K562 (cell line): ENCODE measurements at regions not wholly inside any gene's neighbourhood (a gene's known extent, or its start where the extent isn't known, plus 50 kb on each side); places are given as distances from the start of the nearest gene placed in this dataset.

Experiments used
- ATAC-seq: fragments of 200-7000 bp; cut with Tn5 transposase; 3 replicates; pipeline ENCODE4 v1.9.1; 2020; ENCODE audit warnings: moderate library complexity
- BruUV-seq: library from RNA; stranded (reverse); fragments of 400-500 nt; replicated peaks from 2 replicates; lab custom pipeline; 2021; lab: Mats Ljungman, UMichigan
- CTCF ChIA-PET: fragments of 300-600 bp; formaldehyde crosslinking; extraction: SDS; loops from one replicate; lab custom pipeline; 2021; ENCODE audit warnings: low intra/inter-chr PET ratio; lab: Yijun Ruan, JAX
- POLR2A ChIA-PET: fragments of 300-600, 350-650 bp; sonication (Branson Sonifier 250); formaldehyde crosslinking; extraction: SDS; loops from one replicate; lab custom pipeline; 2021; ENCODE audit warnings: antibody characterized with exemption, inconsistent platforms; lab: Yijun Ruan, JAX
- DNase-seq, 4 experiments: peaks; one replicate each; pipeline versions ENCODE4 v3.0.0 to v3.0.0-alpha.2; 2011 to 2018; ENCODE audit warnings: low spot score in 3 of 4, mixed read lengths in 3 of 4; ENCODE audit errors: extremely low read depth in 1 of 4
- FAIRE-seq: peaks from 2 replicates; lab custom pipeline; 2011; peaks lifted over from hg19 to GRCh38; lab: Jason Lieb, UNC
- H2AFZ ChIP-seq: 2 replicates; pipeline ENCODE4 v1.6.0; 2011; ENCODE audit warnings: low read depth, low read length, control low read depth, inconsistent platforms
- H3K27ac ChIP-seq: fragments of 200-600 bp; 3 replicates; pipeline ENCODE4 v1.8.0; 2011; ENCODE audit warnings: low read depth, mild to moderate bottlenecking, control low read depth, inconsistent platforms, low read length, moderate library complexity, mixed read lengths; ENCODE audit errors: extremely low read depth
- H3K27me3 ChIP-seq, 2 experiments: fragments of 300-600 bp in 1 of 2; 2 replicates in 1 of 2; 3 replicates in 1 of 2; pipeline versions ENCODE4 v1.6.0 to v1.8.0; 2011; ENCODE audit warnings: inconsistent platforms in 2 of 2, low read length in 2 of 2, mild to moderate bottlenecking in 1 of 2, mixed read lengths in 1 of 2, moderate library complexity in 1 of 2; ENCODE audit not compliant: control insufficient read depth in 2 of 2, insufficient read depth in 2 of 2
- H3K36me3 ChIP-seq: fragments of 300-600 bp; 3 replicates; pipeline ENCODE4 v1.8.0; 2011; ENCODE audit warnings: mild to moderate bottlenecking, low read length, inconsistent platforms; ENCODE audit not compliant: control insufficient read depth, insufficient read depth
- H3K4me1 ChIP-seq, 2 experiments: fragments of 200-600 bp in 1 of 2; replicated peaks in 1 of 2; 2 replicates in 1 of 2; 3 replicates in 1 of 2; pipeline versions ENCODE4 v1.5.1 to v1.8.0; 2011; ENCODE audit warnings: inconsistent platforms in 2 of 2, low read length in 2 of 2, mild to moderate bottlenecking in 1 of 2, mixed read lengths in 1 of 2, moderate library complexity in 1 of 2; ENCODE audit not compliant: control insufficient read depth in 2 of 2, insufficient read depth in 2 of 2
- H3K4me2 ChIP-seq: 2 replicates; pipeline ENCODE4 v1.6.1; 2011; ENCODE audit warnings: low read length, control low read depth, inconsistent platforms, mixed read lengths; ENCODE audit not compliant: insufficient read depth
- H3K4me3 ChIP-seq: fragments of 200-600 bp; sonication (generic), shearing (Covaris generic); 2 replicates; pipeline ENCODE4 v1.5.1; 2016; ENCODE audit warnings: control low read depth, inconsistent platforms
- H3K79me2 ChIP-seq: fragments of 200-600 bp; 3 replicates; pipeline ENCODE4 v1.8.0; 2011; ENCODE audit warnings: low read length, inconsistent platforms; ENCODE audit not compliant: control insufficient read depth, insufficient read depth
- H3K9ac ChIP-seq, 2 experiments: 2 replicates each; pipeline versions ENCODE4 v1.6.0 to v1.6.1; 2011; ENCODE audit warnings: low read depth in 2 of 2, low read length in 2 of 2, control low read depth in 1 of 2, inconsistent platforms in 1 of 2, mild to moderate bottlenecking in 1 of 2, mixed read lengths in 1 of 2; ENCODE audit not compliant: insufficient read depth in 1 of 2
- H3K9me1 ChIP-seq: one replicate; pipeline ENCODE4 v1.6.0; 2011; ENCODE audit warnings: inconsistent platforms, mild to moderate bottlenecking, low read length, moderate library complexity; ENCODE audit not compliant: control insufficient read depth, insufficient read depth
- H3K9me3 ChIP-seq: replicated peaks from 2 replicates; pipeline ENCODE4 v1.5.1; 2011; ENCODE audit warnings: low read depth, low read length, inconsistent platforms; ENCODE audit not compliant: control insufficient read depth, insufficient read depth
- H4K20me1 ChIP-seq: replicated peaks from 2 replicates; pipeline ENCODE4 v1.6.1; 2011; ENCODE audit warnings: low read length, inconsistent platforms, mixed read lengths; ENCODE audit not compliant: control insufficient read depth, insufficient read depth
- BRD4 ChIP-seq: fragments of 200-600 bp; sonication (generic); IDR thresholded peaks from 2 replicates; pipeline ENCODE4 v1.6.1; 2017; ENCODE audit warnings: inconsistent platforms
- CBX8 ChIP-seq: fragments of 200-600 bp; sonication (generic); IDR thresholded peaks from 2 replicates; pipeline ENCODE4 v1.6.1; 2012; ENCODE audit warnings: borderline replicate concordance, mixed run types, low read depth, mild to moderate bottlenecking, moderate library complexity, mixed read lengths, low read length, control low read depth, inconsistent platforms; ENCODE audit not compliant: poor library complexity, severe bottlenecking; ENCODE audit errors: extremely low read depth
- MXI1 ChIP-seq: IDR thresholded peaks from 2 replicates; pipeline ENCODE4 v1.6.1; 2011; ENCODE audit warnings: low read depth, mild to moderate bottlenecking, improper control_type of control experiment, low read length
- NCOA2 ChIP-seq, 2 experiments: fragments of 450-650 bp; IDR thresholded peaks; 2 replicates each; pipeline ENCODE4 v1.6.1; 2018; ENCODE audit warnings: mild to moderate bottlenecking in 2 of 2, moderate library complexity in 1 of 2; ENCODE audit not compliant: partially characterized antibody in 2 of 2
- NFYB ChIP-seq: IDR thresholded peaks from 2 replicates; pipeline ENCODE4 v1.6.1; 2011; ENCODE audit warnings: mild to moderate bottlenecking, moderate library complexity; ENCODE audit not compliant: insufficient read length; ENCODE audit errors: extremely low read depth
- PCBP2 ChIP-seq: fragments of 200-400 bp; formaldehyde crosslinking; IDR thresholded peaks from 2 replicates; pipeline ENCODE4 v1.6.1; 2018; ENCODE audit warnings: low read length, low read depth, mild to moderate bottlenecking, moderate library complexity; ENCODE audit not compliant: poor library complexity, severe bottlenecking
- RUNX1 ChIP-seq: sonication (generic); IDR thresholded peaks from 2 replicates; pipeline ENCODE4 v1.6.1; 2016; ENCODE audit warnings: antibody characterized with exemption, low read depth
- ZBTB8A ChIP-seq: fragments of 450-650 bp; IDR thresholded peaks from 2 replicates; pipeline ENCODE4 v1.6.1; 2018; ENCODE audit warnings: mild to moderate bottlenecking, moderate library complexity; ENCODE audit not compliant: partially characterized antibody
- ZKSCAN1 ChIP-seq: fragments of 150-350 bp; IDR thresholded peaks from 2 replicates; pipeline ENCODE4 v1.6.1; 2016; ENCODE audit warnings: low read depth, low read length
- ZNF146 ChIP-seq: IDR thresholded peaks from one replicate; pipeline ENCODE4 v1.6.1; 2018; ENCODE audit warnings: missing compliant biosample characterization; ENCODE audit not compliant: unreplicated experiment
- WGBS: fragments of 100-300 bp; shearing (Covaris generic); methylation state at CpG from one replicate; pipeline ENCODE4 v1.1.6; 2016; ENCODE audit warnings: low coverage, mixed read lengths; ENCODE audit not compliant: insufficient coverage; ENCODE audit errors: missing lambda C conversion rate; 5-methylcytosine and 5-hydroxymethylcytosine counted together
- in situ Hi-C: fragments of 300-500 bp; cut with MboI; formaldehyde crosslinking; loops from 4 replicates; pipeline ENCODE4 v1.15.0; 2018; ENCODE audit warnings: inconsistent platforms, mixed read lengths
- intact Hi-C: fragments of 100-400 bp; cut with micrococcal nuclease; formaldehyde crosslinking; loops from 2 replicates; pipeline ENCODE4 v1.14.2; 2022
- TF ChIP-seq, protein P1 (sequence below): fragments of 250-450 bp; sonication (Bioruptor Pico); IDR thresholded peaks from 2 replicates; pipeline ENCODE4 v1.5.1; 2021; ENCODE audit warnings: mild to moderate bottlenecking
- TF ChIP-seq, protein P2 (sequence below), 2 experiments: fragments of 450-650 bp; IDR thresholded peaks; 2 replicates each; pipeline ENCODE4 v1.6.1; 2016
- TF ChIP-seq, protein P3 (sequence below): fragments of 450-650 bp; IDR thresholded peaks from 2 replicates; pipeline ENCODE4 v1.6.1; 2018; ENCODE audit not compliant: partially characterized antibody
- TF ChIP-seq, protein P4 (sequence below): fragments of 450-650 bp; formaldehyde crosslinking; IDR thresholded peaks from 2 replicates; pipeline ENCODE4 v1.4.0; 2020; ENCODE audit warnings: mild to moderate bottlenecking, moderate library complexity

DNA sequence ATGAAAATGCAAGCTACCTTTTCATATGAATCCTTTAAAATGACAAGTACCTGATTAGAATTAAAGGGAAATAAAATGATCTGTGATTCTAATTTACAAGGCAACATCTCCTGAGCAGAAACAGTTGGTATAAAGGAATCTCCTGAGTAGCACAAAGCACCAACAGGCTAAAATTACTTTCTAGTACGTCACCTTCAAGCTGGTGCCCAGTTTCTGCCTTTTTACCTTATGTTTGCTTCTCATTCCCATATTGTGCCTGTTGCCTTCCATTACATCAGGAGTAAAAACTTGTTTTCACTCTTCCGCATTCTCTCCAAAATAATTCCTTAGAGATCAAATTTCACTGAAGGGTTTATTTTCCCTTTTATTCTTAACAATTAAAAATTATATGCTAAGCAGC is 587.1 kb upstream of the KCND2 start (continued):
- TF ChIP-seq, protein P1, sequence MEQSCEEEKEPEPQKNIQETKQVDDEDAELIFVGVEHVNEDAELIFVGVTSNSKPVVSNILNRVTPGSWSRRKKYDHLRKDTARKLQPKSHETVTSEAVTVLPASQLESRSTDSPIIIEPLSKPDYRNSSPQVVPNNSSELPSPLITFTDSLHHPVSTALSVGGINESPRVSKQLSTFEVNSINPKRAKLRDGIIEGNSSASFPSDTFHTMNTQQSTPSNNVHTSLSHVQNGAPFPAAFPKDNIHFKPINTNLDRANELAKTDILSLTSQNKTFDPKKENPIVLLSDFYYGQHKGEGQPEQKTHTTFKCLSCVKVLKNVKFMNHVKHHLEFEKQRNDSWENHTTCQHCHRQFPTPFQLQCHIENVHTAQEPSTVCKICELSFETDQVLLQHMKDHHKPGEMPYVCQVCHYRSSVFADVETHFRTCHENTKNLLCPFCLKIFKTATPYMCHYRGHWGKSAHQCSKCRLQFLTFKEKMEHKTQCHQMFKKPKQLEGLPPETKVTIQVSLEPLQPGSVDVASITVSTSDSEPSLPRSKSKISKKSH (CRISPR knock-in tag) = no peak
- TF ChIP-seq ZBTB8A (no peak), MXI1 (no peak)

DNA sequence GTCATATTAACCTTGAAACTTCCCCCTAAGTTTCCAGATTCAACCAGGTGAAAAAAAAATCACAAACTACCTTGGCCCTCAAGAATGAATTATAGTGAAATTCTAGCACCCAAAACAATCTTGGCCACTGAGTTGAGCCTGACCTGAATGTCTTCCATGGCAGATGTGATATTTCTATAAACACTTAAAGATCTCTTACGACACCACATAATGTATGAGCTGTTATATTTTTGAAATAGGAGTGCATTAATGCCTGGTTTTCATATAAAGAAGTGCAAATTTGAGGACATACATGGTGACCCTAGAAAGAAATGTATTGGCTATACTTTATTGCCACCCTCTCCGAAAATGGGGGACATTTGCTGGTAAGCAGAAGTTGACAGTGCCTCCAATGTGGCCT is 584.1 kb upstream of the KCND2 start:
- Histone ChIP-seq H3K36me3 (no peaks in the 10 kb centered on the region), H2AFZ (no peak overlapping the region), H3K9ac (no peak overlapping the region), H3K9me3 (no peaks in the 10 kb centered on the region), H3K27ac (no peak overlapping the region), H4K20me1 (no peaks in the 10 kb centered on the region), H3K4me3 (no peak overlapping the region), H3K4me1 (no peaks in the 10 kb centered on the region), H3K9me1 (no peaks in the 10 kb centered on the region), H3K79me2 (no peaks in the 10 kb centered on the region), H3K4me2 (no peak overlapping the region), H3K27me3 (no peaks in the 10 kb centered on the region)
- ChIA-PET CTCF (no interaction called here), POLR2A (no interaction called here)
- no peak for DNase-seq
- in situ Hi-C loops = no loop called here
- FAIRE-seq = no peak
- no TSS peak for BruUV-seq
- 52% methylated on average over 2 of the region's 2 CpGs for WGBS
- no peak for ATAC-seq
- intact Hi-C loops = no loop called here
- TF ChIP-seq, protein P2, sequence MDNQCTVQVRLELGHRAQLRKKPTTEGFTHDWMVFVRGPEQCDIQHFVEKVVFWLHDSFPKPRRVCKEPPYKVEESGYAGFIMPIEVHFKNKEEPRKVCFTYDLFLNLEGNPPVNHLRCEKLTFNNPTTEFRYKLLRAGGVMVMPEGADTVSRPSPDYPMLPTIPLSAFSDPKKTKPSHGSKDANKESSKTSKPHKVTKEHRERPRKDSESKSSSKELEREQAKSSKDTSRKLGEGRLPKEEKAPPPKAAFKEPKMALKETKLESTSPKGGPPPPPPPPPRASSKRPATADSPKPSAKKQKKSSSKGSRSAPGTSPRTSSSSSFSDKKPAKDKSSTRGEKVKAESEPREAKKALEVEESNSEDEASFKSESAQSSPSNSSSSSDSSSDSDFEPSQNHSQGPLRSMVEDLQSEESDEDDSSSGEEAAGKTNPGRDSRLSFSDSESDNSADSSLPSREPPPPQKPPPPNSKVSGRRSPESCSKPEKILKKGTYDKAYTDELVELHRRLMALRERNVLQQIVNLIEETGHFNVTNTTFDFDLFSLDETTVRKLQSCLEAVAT (IDR thresholded peaks at IDR 0.05) = no peak
- TF ChIP-seq CBX8 = no peak
- no peak for TF ChIP-seq ZKSCAN1
- TF ChIP-seq, protein P3, sequence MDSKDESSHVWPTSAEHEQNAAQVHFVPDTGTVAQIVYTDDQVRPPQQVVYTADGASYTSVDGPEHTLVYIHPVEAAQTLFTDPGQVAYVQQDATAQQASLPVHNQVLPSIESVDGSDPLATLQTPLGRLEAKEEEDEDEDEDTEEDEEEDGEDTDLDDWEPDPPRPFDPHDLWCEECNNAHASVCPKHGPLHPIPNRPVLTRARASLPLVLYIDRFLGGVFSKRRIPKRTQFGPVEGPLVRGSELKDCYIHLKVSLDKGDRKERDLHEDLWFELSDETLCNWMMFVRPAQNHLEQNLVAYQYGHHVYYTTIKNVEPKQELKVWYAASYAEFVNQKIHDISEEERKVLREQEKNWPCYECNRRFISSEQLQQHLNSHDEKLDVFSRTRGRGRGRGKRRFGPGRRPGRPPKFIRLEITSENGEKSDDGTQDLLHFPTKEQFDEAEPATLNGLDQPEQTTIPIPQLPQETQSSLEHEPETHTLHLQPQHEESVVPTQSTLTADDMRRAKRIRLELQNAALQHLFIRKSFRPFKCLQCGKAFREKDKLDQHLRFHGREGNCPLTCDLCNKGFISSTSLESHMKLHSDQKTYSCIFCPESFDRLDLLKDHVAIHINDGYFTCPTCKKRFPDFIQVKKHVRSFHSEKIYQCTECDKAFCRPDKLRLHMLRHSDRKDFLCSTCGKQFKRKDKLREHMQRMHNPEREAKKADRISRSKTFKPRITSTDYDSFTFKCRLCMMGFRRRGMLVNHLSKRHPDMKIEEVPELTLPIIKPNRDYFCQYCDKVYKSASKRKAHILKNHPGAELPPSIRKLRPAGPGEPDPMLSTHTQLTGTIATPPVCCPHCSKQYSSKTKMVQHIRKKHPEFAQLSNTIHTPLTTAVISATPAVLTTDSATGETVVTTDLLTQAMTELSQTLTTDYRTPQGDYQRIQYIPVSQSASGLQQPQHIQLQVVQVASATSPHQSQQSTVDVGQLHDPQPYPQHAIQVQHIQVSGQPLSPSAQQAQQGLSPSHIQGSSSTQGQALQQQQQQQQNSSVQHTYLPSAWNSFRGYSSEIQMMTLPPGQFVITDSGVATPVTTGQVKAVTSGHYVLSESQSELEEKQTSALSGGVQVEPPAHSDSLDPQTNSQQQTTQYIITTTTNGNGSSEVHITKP = no peak
- no peak for TF ChIP-seq PCBP2
- TF ChIP-seq ZNF146 (CRISPR knock-in tag) = no peak
- no peak for TF ChIP-seq NFYB
- TF ChIP-seq, protein P4, sequence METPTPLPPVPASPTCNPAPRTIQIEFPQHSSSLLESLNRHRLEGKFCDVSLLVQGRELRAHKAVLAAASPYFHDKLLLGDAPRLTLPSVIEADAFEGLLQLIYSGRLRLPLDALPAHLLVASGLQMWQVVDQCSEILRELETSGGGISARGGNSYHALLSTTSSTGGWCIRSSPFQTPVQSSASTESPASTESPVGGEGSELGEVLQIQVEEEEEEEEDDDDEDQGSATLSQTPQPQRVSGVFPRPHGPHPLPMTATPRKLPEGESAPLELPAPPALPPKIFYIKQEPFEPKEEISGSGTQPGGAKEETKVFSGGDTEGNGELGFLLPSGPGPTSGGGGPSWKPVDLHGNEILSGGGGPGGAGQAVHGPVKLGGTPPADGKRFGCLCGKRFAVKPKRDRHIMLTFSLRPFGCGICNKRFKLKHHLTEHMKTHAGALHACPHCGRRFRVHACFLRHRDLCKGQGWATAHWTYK (CRISPR knock-in tag) = no peak
- no peak for TF ChIP-seq BRD4
- TF ChIP-seq RUNX1 = no peak
- TF ChIP-seq NCOA2 (IDR thresholded peaks at IDR 0.05; ENCODE audit: partially characterized antibody in 2 of 2) = no peak
